ENCODE measurements at regions not wholly inside any gene's neighbourhood (a gene's known extent, or its start where the extent isn't known, plus 50 kb on each side); places are given as distances from the start of the nearest gene placed in this dataset.

DNA sequence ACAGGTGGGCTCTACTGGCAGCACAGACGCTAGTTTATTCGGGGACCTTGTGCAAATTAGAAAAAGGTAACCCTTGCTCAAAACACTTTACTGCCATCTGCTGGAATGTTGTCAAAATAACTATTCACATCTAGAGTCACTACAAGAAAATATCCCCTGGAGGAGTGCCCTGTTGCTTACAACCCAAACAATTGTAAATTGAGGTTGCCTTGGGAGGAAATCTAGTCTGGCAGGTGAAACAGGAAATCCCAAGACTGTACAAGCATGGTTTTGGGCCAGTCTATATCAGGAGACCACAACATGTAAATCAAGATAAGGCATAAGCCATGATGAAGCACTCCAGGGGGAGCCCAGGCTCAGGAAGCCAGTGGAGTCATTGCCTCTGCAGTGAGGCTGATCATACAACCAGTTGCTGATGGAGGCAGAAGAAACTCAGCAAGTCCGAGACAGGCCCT is 136.8 kb upstream of the ACP3 start:
- no peaks in the 10 kb centered on the region for H3K36me3 ChIP-seq (ENCODE audit: control insufficient read depth in 1 of 2, insufficient read depth in 2 of 2, low read length in 2 of 2)
- RAD21 ChIA-PET (ENCODE audit: low non-redundant PET in 1 of 2, low total read pairs in 2 of 2, uncharacterized antibody in 2 of 2, unreplicated experiment in 2 of 2), result no interaction called here
- CTCF ChIA-PET, result no interaction called here
- no peaks in the 10 kb centered on the region for H3K9me3 ChIP-seq (ENCODE audit: control insufficient read depth in 1 of 2, insufficient read depth in 1 of 2, low read depth in 1 of 2, low read length in 2 of 2)
- H3K9ac ChIP-seq (ENCODE audit: low read length), result no peak overlapping the region
- H3K79me2 ChIP-seq (ENCODE audit: insufficient read depth, low read length), result no peaks in the 10 kb centered on the region
- H3K27me3 ChIP-seq (ENCODE audit: insufficient read depth, low read length), result peaks cover 49% of the 10 kb centered on the region
- peak; percentile 90 for ATAC-seq
- peak; percentile 34 for DNase-seq (ENCODE audit: low read depth, low spot score)
- POLR2A ChIA-PET, result no interaction called here
- peak; percentile 64 for TF ChIP-seq RAD21 (IDR thresholded peaks at IDR 0.05; ENCODE audit: low read depth)
- peak; percentile 49 to 66 (median 54) for TF ChIP-seq CTCF (IDR thresholded peaks at IDR 0.05 in 2 of 3, conservative IDR thresholded peaks at IDR 0.05 in 1 of 3; ENCODE audit: borderline replicate concordance in 1 of 3, insufficient read depth in 1 of 3, low read depth in 2 of 3, low read length in 2 of 3)
- no peak for TF ChIP-seq SP1 (IDR thresholded peaks at IDR 0.05; ENCODE audit: low read depth)
- no peaks in the 10 kb centered on the region for H3K4me1 ChIP-seq (ENCODE audit: control insufficient read depth in 1 of 2, insufficient read depth in 2 of 2, low read length in 2 of 2)
- intact Hi-C loops (cut with micrococcal nuclease), result loop anchor here (2.0 to 10.0 kb wide), 3 partner anchors 142 to 1146 kb away; no protein-coding TSS in a partner anchor
- H3K4me2 ChIP-seq (ENCODE audit: low read length), result no peak overlapping the region
- no peaks in the 10 kb centered on the region for H3K9me2 ChIP-seq (ENCODE audit: insufficient read depth)
- H4K20me1 ChIP-seq (ENCODE audit: insufficient read depth), result no peaks in the 10 kb centered on the region
- H3K4me3 ChIP-seq (replicated peaks in 1 of 2; ENCODE audit: low read depth in 1 of 2, low read length in 2 of 2), result no peak overlapping the region
- no peak overlapping the region for H2AFZ ChIP-seq (ENCODE audit: low read depth, low read length, poor library complexity, severe bottlenecking)
- no TSS peak for BruUV-seq (replicated peaks)
- no peak overlapping the region for H3K27ac ChIP-seq (ENCODE audit: low read depth, low read length)

DNA sequence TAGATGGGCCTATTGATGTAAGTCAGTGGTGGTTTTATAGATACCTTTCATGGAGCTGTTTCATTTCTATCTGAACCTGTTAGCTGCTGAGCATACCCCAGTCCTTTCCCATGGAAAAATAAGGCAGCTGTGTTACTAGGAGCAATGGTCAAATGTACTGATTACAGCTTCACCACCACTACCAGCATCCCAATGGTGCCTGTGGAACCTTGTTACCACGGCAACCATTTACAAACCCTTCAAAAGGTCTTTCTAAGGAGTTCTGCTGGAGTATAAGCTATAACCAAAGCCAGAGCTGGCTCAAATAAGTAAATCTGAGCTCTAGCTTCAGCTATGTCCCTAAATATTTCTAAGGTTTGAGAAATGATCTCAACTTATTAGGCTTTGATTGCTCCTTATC is 133.4 kb upstream of the ACP3 start:
- H4K20me1 ChIP-seq (ENCODE audit: insufficient read depth), result no peaks in the 10 kb centered on the region
- no peaks in the 10 kb centered on the region for H3K9me3 ChIP-seq (ENCODE audit: control insufficient read depth in 1 of 2, insufficient read depth in 1 of 2, low read depth in 1 of 2, low read length in 2 of 2)
- DNase-seq (ENCODE audit: low read depth, low spot score) (no peak), ATAC-seq (no peak)
- H3K27ac ChIP-seq (ENCODE audit: low read depth, low read length), result no peak overlapping the region
- intact Hi-C loops (cut with micrococcal nuclease), result loop anchor here (5.0 to 10.0 kb wide), 2 partner anchors 392 to 1149 kb away; no protein-coding TSS in a partner anchor
- no peak overlapping the region for H3K9ac ChIP-seq (ENCODE audit: low read length)
- ChIA-PET CTCF (interaction anchor here (0.6 to 1.5 kb wide), 3 partner anchors 68 to 149 kb away, joined by 3 to 5 read pairs (median 4); partner anchors contain the start of gene CPNE4), POLR2A (no interaction called here), RAD21 (ENCODE audit: low non-redundant PET in 1 of 2, low total read pairs in 2 of 2, uncharacterized antibody in 2 of 2, unreplicated experiment in 2 of 2) (no interaction called here)
- BruUV-seq (replicated peaks), result no TSS peak
- H3K4me3 ChIP-seq (replicated peaks in 1 of 2; ENCODE audit: low read depth in 1 of 2, low read length in 2 of 2), result no peak overlapping the region
- H3K4me2 ChIP-seq (ENCODE audit: low read length), result no peak overlapping the region
- H3K4me1 ChIP-seq (ENCODE audit: control insufficient read depth in 1 of 2, insufficient read depth in 2 of 2, low read length in 2 of 2), result no peaks in the 10 kb centered on the region
- no peak overlapping the region for H2AFZ ChIP-seq (ENCODE audit: low read depth, low read length, poor library complexity, severe bottlenecking)
- no peaks in the 10 kb centered on the region for H3K9me2 ChIP-seq (ENCODE audit: insufficient read depth)
- no peaks in the 10 kb centered on the region for H3K79me2 ChIP-seq (ENCODE audit: insufficient read depth, low read length)
- no peaks in the 10 kb centered on the region for H3K36me3 ChIP-seq (ENCODE audit: control insufficient read depth in 1 of 2, insufficient read depth in 2 of 2, low read length in 2 of 2)
- H3K27me3 ChIP-seq (ENCODE audit: insufficient read depth, low read length), result peaks cover 49% of the 10 kb centered on the region
- TF ChIP-seq POLR2A (IDR thresholded peaks at IDR 0.05; ENCODE audit: borderline replicate concordance, extremely low read depth, insufficient read depth, insufficient read length), result no peak
- no peak for TF ChIP-seq EZH2phosphoT487 (IDR thresholded peaks at IDR 0.05; ENCODE audit: borderline replicate concordance)
- no peak for TF ChIP-seq CEBPB (IDR thresholded peaks at IDR 0.05; ENCODE audit: low read depth)
- TF ChIP-seq ZFX (IDR thresholded peaks at IDR 0.05), result no peak
- TF ChIP-seq EZH2 (IDR thresholded peaks at IDR 0.05), result no peak
- no peak for TF ChIP-seq EGR1 (IDR thresholded peaks at IDR 0.05; ENCODE audit: low read depth)
- no peak for TF ChIP-seq REST (IDR thresholded peaks at IDR 0.05; ENCODE audit: low read depth)
- no peak for TF ChIP-seq RAD21 (IDR thresholded peaks at IDR 0.05; ENCODE audit: low read depth)
- TF ChIP-seq, protein P1, sequence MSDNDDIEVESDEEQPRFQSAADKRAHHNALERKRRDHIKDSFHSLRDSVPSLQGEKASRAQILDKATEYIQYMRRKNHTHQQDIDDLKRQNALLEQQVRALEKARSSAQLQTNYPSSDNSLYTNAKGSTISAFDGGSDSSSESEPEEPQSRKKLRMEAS (IDR thresholded peaks at IDR 0.05), result no peak
- no peak for TF ChIP-seq ZNF274 (IDR thresholded peaks at IDR 0.05; ENCODE audit: low read depth, low read length)
- no peak for TF ChIP-seq SRF (IDR thresholded peaks at IDR 0.05; ENCODE audit: low read depth)
- TF ChIP-seq TCF7L2 (IDR thresholded peaks at IDR 0.05; ENCODE audit: borderline replicate concordance, extremely low read depth, insufficient read depth, insufficient read length), result no peak
- TF ChIP-seq POLR2AphosphoS5 (IDR thresholded peaks at IDR 0.05; ENCODE audit: low read depth, low read length), result no peak
- no peak for TF ChIP-seq JUND (IDR thresholded peaks at IDR 0.05)
- TF ChIP-seq ELF1 (IDR thresholded peaks at IDR 0.05; ENCODE audit: borderline replicate concordance, low read depth), result no peak
- TF ChIP-seq FOSL1 (IDR thresholded peaks at IDR 0.05; ENCODE audit: low read depth), result no peak

Measured in HCT116 (cell line).